Heart right ventricle (tissue), 16 donors: ENCODE measurements at regions not wholly inside any gene's neighbourhood (a gene's known extent, or its start where the extent isn't known, plus 50 kb on each side); places are given as distances from the start of the nearest gene placed in this dataset.

Experiments used
- ATAC-seq, 8 donors: fragments of 200-7000 bp; cut with Tn5 transposase; one replicate each; pipeline ENCODE4 v1.9.1; 2020; ENCODE audit warnings: mild to moderate bottlenecking in 8 of 8, moderate library complexity in 8 of 8, moderate number of reproducible peaks in 1 of 8
- DNase-seq, 2 donors: peaks; one replicate each; pipeline ENCODE4 v3.0.0-alpha.2; 2020
- H3K27ac ChIP-seq, 10 donors: fragments of 200-600 bp; sonication (generic) in 2 of 10; one replicate each; pipeline versions ENCODE4 v1.5.0 to v1.8.0; 2020 to 2022; ENCODE audit warnings: mild to moderate bottlenecking in 3 of 10
- H3K27me3 ChIP-seq, 7 donors: fragments of 200-600 bp; one replicate each; pipeline ENCODE4 v1.8.0; 2021 to 2022; ENCODE audit warnings: mild to moderate bottlenecking in 2 of 7
- H3K36me3 ChIP-seq, 9 donors: fragments of 200-600 bp; sonication (generic) in 1 of 9; one replicate each; pipeline versions ENCODE4 v1.5.0 to v1.8.0; 2020 to 2022; ENCODE audit warnings: mild to moderate bottlenecking in 2 of 9
- H3K4me1 ChIP-seq, 9 donors: fragments of 200-600 bp; sonication (generic) in 1 of 9; one replicate each; pipeline versions ENCODE4 v1.5.0 to v1.8.0; 2020 to 2022; ENCODE audit warnings: mild to moderate bottlenecking in 4 of 9
- H3K4me3 ChIP-seq, 10 donors: fragments of 200-600 bp; sonication (generic) in 2 of 10; one replicate each; pipeline versions ENCODE4 v1.5.0 to v1.8.0; 2020 to 2022; ENCODE audit warnings: mild to moderate bottlenecking in 7 of 10, moderate library complexity in 2 of 10
- H3K9me3 ChIP-seq, 11 donors: fragments of 200-600 bp in 10 of 11; sonication (generic) in 2 of 11; one replicate each; pipeline versions ENCODE4 v1.5.0 to v1.8.0; 2013 to 2022; ENCODE audit warnings: mild to moderate bottlenecking in 2 of 11, control low read depth in 1 of 11, moderate library complexity in 1 of 11
- CTCF ChIP-seq, 9 donors: fragments of 200-600 bp; sonication (generic) in 2 of 9; IDR thresholded peaks; one replicate each; pipeline versions ENCODE4 v1.5.0 to v1.8.0; 2021 to 2022; ENCODE audit warnings: antibody characterized with exemption in 9 of 9, mild to moderate bottlenecking in 5 of 9, moderate library complexity in 1 of 9
- WGBS, 2 donors: extraction: QIAGEN DNeasy Blood & Tissue Kit; methylation state at CpG; one replicate each; pipeline ENCODE4 v1.1.7; 2013; ENCODE audit warnings: inconsistent platforms in 1 of 2; 5-methylcytosine and 5-hydroxymethylcytosine counted together
- intact Hi-C, 10 donors: fragments of 100-400 bp; cut with DNase I; formaldehyde crosslinking; loops; one replicate each; pipeline versions ENCODE4 v1.11.1 to v1.14.2; 2022
- donor health status: Arrhythmogenic right ventricular cardiomyopathy.
- donor health status: ischemic (EF 13 %, LVEDD 7.1; RV severe dilation, severe dysfunction).
- donor health status: healthy with polysubstance abuse.
- donor health status: DM: no; HTN: yes; CAD: no.
- donor health status: DM: no; HTN: no; CAD: no.
- donor health status: ischemic (EF 25% LVEDD 6.9; RV normal size, moderate dysfunction).
- donor health status: ischemic (EF 25% LVEDD 5.7; RV mildly dilated, moderate dysfunction).
- donor health status: healthy.
- donor health status: DM: yes; HTN: yes; CAD: no.
- donor health status: Ischemic cardiomyopathy.
- donor health status: ischemic (EF 35%, LVEDD 5.7; RV mildly dilated, moderate dysfunction).
- donor health status: nonischemic (EF 11% LVEDD 7.7; RV severe dilation, severe dysfunction).
- donor health status: DM: yes; HTN: yes; CAD: no.
- donor health status: PGD.
- donor health status: ischemic (EF 29% LVEDD 5.4; RV normal size, mild dysfunction).
- donor health status: nonischemic (EF 23%, LVEDD 6.1; RV moderate dilation, normal function).

GRCh38 chr4:57320217-57320616 is 210.0 kb upstream of the IGFBP7 start:
- intact Hi-C loops: no loop called here
- DNase-seq (no peak), ATAC-seq (no peak)
- no peak overlapping the region for H3K27ac ChIP-seq
- 69% methylated on average over 3 of the region's 3 CpGs for WGBS, 2 donors
- no peak overlapping the region for H3K4me3 ChIP-seq
- TF ChIP-seq CTCF (IDR thresholded peaks at IDR 0.05): no peak
- H3K36me3 ChIP-seq: no peaks in the 10 kb centered on the region
- peaks cover 0 to 10% (median 0%) of the 10 kb centered on the region in 9 donors for H3K4me1 ChIP-seq
- no peaks in the 10 kb centered on the region for H3K27me3 ChIP-seq
- H3K9me3 ChIP-seq: no peaks in the 10 kb centered on the region

- no peak overlapping the region for H3K4me3 ChIP-seq
- peaks cover 0 to 3% (median 0%) of the 10 kb centered on the region in 9 donors for H3K4me1 ChIP-seq
- 91 to 92% methylated on average over 2 of the region's 2 CpGs for WGBS, 2 donors
- H3K27ac ChIP-seq: no peak overlapping the region
- intact Hi-C loops: no loop called here
- TF ChIP-seq CTCF (IDR thresholded peaks at IDR 0.05): no peak
- no peak for DNase-seq
- no peaks in the 10 kb centered on the region for H3K9me3 ChIP-seq
- no peak for ATAC-seq
- no peaks in the 10 kb centered on the region for H3K36me3 ChIP-seq
- peaks cover 0 to 5% (median 0%) of the 10 kb centered on the region in 7 donors for H3K27me3 ChIP-seq
Measured at GRCh38 chr4:57318703-57319102, 208.5 kb upstream of the IGFBP7 start.

GRCh38 chr4:57314636-57315035 is 204.5 kb upstream of the IGFBP7 start:
- DNase-seq (no peak), ATAC-seq (no peak)
- Histone ChIP-seq H3K4me1 (no peaks in the 10 kb centered on the region), H3K36me3 (no peaks in the 10 kb centered on the region), H3K4me3 (no peak overlapping the region), H3K9me3 (no peaks in the 10 kb centered on the region), H3K27me3 (peaks cover 0 to 5% (median 0%) of the 10 kb centered on the region in 7 donors), H3K27ac (no peak overlapping the region)
- no peak for TF ChIP-seq CTCF (IDR thresholded peaks at IDR 0.05)
- 90 to 93% methylated on average over 5 of the region's 5 CpGs for WGBS, 2 donors
- intact Hi-C loops: no loop called here

GRCh38 chr4:57312296-57312695 is 202.1 kb upstream of the IGFBP7 start:
- WGBS, 2 donors: 37 to 48% methylated on average over 1 of the region's 1 CpG
- H3K4me3 ChIP-seq: no peak overlapping the region
- H3K4me1 ChIP-seq: no peaks in the 10 kb centered on the region
- no peak for ATAC-seq
- H3K36me3 ChIP-seq: no peaks in the 10 kb centered on the region
- peaks cover 0 to 7% (median 0%) of the 10 kb centered on the region in 7 donors for H3K27me3 ChIP-seq
- H3K27ac ChIP-seq: no peak overlapping the region
- H3K9me3 ChIP-seq: no peaks in the 10 kb centered on the region
- DNase-seq: no peak
- intact Hi-C loops: no loop called here
- no peak for TF ChIP-seq CTCF (IDR thresholded peaks at IDR 0.05)
